Daoy (cell line): ENCODE measurements at regions not wholly inside any gene's neighbourhood (a gene's known extent, or its start where the extent isn't known, plus 50 kb on each side); places are given as distances from the start of the nearest gene placed in this dataset.
"Not testable (repeated sequence)": the region's sequence is repeated elsewhere in the genome, so short reads cannot be mapped to it uniquely, and the experiment has no call there.

ENCODE experiments used
- DNase-seq: peaks from one replicate; pipeline ENCODE4 v3.0.0-alpha.2; 2015; ENCODE audit warnings: low read depth

- DNase-seq = no peak
Observed at GRCh38 chr3:159655202-159655601, 333.4 kb upstream of the IL12A start.

DNA sequence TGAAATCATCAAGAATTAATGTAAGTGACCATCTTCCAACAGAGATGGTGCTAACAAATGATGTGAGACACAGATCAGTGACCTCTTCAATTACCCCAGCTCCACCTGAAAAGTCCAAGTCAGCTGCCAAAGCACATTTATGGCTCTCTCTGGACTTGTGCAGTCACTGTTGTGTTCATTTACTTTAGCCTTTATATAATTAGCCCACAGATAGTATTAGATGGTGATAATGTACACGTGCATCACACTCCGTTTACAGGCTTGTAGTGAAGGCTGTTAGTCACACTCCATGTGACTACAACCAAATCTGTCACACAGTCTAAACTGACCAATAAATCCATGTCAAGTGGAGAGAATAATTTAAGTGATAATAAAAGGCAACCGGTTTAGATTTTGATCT is 331.5 kb upstream of the IL12A start:
- no peak for DNase-seq

DNA sequence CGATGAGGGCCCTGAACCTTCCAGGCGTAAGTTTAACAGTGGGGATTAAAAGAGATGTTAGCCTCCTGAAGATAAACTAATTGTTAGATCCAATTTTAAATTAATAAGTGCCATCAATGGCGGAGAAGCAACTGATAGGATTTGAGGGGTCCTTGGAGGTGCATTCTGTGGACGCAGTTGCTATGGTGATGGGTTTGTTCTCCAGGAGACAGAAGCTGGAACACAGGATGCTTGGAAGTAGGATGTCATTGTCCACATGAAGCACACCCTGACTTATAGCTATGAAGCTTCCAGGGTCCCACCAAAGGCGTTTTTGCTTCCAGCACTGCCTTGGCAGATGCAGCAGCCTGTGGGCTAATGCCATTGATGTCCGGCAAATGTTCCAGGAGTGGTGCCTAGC is 331.0 kb upstream of the IL12A start:
- DNase-seq = no peak

DNA sequence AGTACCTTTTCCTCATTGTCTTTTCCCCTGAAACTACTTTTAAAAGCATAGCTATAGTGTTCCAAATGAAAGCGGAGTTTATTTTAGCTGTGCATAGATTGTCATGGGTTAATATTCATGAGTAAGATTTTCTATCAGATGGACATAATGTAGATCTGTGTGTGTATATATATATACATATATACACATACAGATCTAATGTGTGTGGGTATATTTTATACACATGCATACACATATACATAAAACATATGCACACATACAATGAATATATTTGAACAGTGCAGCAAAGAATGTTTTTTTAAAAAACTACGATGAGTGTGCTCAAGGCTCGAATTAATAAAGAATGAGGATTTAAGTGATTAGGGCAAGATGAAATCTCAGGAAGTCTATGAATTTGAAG is 328.3 kb upstream of the IL12A start:
- no peak for DNase-seq

DNA sequence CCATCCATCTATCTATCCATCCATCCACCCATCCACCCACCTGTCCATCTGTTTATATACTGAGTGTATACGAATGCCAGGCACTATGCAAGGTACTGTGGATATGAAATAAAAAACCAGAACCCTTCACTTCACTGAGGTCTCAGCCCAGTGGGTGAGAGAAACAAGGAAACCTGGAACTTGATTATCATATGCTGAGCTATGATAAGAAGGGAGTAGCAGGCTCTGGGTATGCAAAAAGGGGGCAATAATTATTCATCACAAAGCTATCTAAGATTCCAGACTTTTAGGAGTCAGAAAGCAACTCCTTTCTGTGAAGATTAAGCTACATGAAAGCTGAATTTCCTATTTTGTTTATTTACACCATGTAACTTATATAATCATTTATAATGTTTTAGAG is 327.7 kb upstream of the IL12A start:
- DNase-seq = no peak

DNA sequence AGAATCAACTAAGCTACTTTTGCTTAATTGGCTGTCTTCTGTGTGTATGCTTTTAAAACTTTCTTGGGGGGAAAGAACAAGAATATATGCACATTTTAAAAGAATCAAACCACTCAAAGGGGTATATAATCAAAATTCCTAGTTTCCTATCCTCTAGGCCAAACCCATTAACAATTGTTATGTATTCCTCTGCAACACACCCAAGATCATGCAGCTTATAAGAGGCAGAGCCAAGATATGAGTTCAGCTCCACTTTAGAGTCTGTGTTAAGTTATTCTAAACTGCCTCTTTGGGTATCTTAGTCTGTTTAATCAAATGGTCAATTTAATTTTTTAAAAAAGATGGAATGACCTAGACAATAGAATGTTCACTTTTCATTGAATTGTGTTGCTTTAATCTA is 326.1 kb upstream of the IL12A start:
- no peak for DNase-seq

GRCh38 chr3:159664006-159664405 is 324.6 kb upstream of the IL12A start:
- peak; percentile 38 for DNase-seq

DNA sequence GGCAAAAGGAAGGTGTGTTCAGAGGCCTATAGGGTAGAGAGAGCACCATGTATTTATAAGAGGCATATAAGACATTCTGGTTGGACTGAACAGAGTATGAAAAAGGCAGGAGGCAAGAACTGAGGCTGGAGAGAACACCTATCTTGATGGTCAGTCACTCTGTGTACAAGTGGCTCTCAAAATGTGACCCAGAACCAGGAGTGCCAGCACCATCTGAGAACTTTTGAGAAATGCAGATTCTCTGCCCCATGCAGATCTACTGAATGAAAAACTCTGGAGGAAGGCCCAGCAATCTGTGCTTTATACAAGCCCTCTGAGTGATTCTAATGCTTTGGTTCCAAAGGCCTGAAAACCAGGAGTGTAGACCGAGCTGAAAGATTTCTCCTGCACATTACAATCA is 324.0 kb upstream of the IL12A start:
- no peak for DNase-seq

DNA sequence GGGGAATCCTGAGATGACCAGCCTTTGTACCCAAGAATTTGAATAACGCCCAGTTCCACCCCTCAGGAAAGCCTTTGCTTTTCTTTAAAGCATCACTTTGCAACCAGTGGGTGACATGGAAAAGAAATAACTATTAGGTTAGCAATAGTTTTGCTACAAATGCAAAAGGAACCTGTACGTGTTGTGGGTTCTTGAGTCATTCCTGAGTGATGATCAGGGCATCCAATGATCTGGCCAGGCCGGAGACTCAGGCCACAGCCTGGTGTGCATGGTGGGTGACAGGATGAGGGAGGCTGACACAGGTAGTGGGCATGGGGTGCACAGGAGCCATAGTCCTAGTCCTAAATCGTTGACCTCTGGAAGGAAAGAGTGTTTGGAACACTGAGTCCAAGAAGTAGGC is 321.4 kb upstream of the IL12A start:
- DNase-seq = no peak

DNA sequence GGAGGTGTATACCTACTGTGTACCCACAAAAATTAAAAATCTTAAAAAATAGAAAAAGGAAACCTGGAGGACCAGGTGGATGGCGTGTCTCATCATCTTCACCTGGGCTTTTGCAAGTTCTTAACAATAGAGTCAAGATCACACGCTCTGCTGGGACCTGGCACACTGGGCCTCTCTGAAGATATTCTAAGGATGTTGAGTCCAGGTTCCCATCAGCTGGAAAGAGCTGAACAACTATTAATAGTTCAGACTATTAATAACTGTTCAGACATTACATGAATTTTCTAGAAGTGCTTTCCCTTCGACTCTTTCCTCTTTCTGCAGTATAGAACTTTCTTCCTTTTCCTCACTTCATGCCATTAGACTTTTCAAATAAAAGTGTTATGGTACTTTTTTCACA is 320.2 kb upstream of the IL12A start:
- DNase-seq = no peak

- peak; percentile 15 for DNase-seq
Observed at GRCh38 chr3:159668990-159669476, 319.6 kb upstream of the IL12A start.

- no peak for DNase-seq
Observed at GRCh38 chr3:159669766-159670165, 318.9 kb upstream of the IL12A start.

- no peak for DNase-seq
Observed at GRCh38 chr3:159672728-159673688, 315.6 kb upstream of the IL12A start.

DNA sequence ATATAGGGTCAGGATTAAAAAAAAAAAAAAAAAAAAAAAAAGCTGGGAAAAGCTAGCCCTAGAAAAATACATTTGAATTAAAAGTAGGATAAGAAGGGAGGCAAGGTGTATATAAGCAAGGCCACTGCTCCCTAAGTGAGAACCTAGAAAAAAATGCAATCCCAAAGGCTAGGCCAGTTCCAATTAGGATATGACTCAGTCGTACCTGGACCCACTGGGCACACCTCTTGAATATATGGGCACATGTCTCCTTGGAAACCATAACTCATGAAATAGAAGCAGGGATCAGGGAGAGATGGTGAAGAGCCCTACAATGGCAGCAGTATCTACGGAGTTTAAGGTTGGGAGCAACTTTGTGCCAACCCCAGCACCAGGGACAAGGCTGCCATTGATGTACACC is 314.1 kb upstream of the IL12A start:
- DNase-seq = no peak

- no peak for DNase-seq
Observed at GRCh38 chr3:159675285-159675684, 313.4 kb upstream of the IL12A start.

DNA sequence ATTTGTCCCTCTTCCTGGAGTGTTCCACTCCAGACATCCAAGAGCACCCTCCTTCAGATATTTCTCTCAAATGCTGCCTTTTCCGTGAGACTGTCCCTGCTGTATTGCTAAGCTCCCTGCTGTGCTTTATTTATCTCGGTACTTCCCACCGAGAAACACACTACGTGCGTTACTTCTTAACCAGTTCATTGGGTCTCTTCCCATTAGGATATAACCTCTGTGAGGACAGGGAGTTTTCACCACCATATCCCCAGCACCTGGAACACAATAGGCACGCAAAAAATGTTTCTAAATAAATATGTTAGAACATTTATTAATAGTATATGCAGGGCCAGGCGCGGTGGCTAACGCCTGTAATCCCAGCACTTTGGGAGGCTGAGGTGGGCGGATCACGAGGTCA is 308.7 kb upstream of the IL12A start:
- no peak for DNase-seq

- not testable (repeated sequence) for DNase-seq
Observed at GRCh38 chr3:159681717-159682116, 306.9 kb upstream of the IL12A start.

- no peak for DNase-seq
Observed at GRCh38 chr3:159685801-159686200, 302.8 kb upstream of the IL12A start.

- DNase-seq = no peak
Observed at GRCh38 chr3:159693226-159693625, 295.4 kb upstream of the IL12A start.

- peak; percentile 90 for DNase-seq
Observed at GRCh38 chr3:159711560-159712333, 276.9 kb upstream of the IL12A start.

GRCh38 chr3:159721324-159721723 is 267.3 kb upstream of the IL12A start:
- no peak for DNase-seq

GRCh38 chr3:159723295-159723694 is 265.3 kb upstream of the IL12A start:
- no peak for DNase-seq

- DNase-seq = no peak
Observed at GRCh38 chr3:159724627-159725026, 264.0 kb upstream of the IL12A start.
